SH-SY5Y (cell line): ENCODE measurements at regions not wholly inside any gene's neighbourhood (a gene's known extent, or its start where the extent isn't known, plus 50 kb on each side); places are given as distances from the start of the nearest gene placed in this dataset.

Experiments used
- GATA2 ChIP-seq: IDR thresholded peaks from 2 replicates; pipeline ENCODE4 v1.6.1; 2011; ENCODE audit warnings: mild to moderate bottlenecking, low read depth, low read length
- GATA3 ChIP-seq: IDR thresholded peaks from 2 replicates; pipeline ENCODE4 v1.6.1; 2011; ENCODE audit warnings: low read depth, mild to moderate bottlenecking, low read length, moderate library complexity

GRCh38 chr2:67918471-67918870 is 144.3 kb downstream of the C1D start:
- TF ChIP-seq GATA3: no peak
- TF ChIP-seq GATA2: no peak
